KMS-11 (cell line): ENCODE measurements at regions not wholly inside any gene's neighbourhood (a gene's known extent, or its start where the extent isn't known, plus 50 kb on each side); places are given as distances from the start of the nearest gene placed in this dataset.

Source experiments
- H2AFZ ChIP-seq: fragments of 200-600 bp; sonication (generic); 2 replicates; pipeline ENCODE4 v1.6.1; 2016; ENCODE audit warnings: antibody characterized with exemption, mixed run types, low read depth
- H3K27ac ChIP-seq: fragments of 200-600 bp; sonication (generic); 2 replicates; pipeline ENCODE4 v1.6.1; 2016; ENCODE audit warnings: mild to moderate bottlenecking, mixed run types
- H3K27me3 ChIP-seq: fragments of 200-600 bp; sonication (generic); 2 replicates; pipeline ENCODE4 v1.6.1; 2017; ENCODE audit warnings: mild to moderate bottlenecking, low read depth, mixed run types, moderate library complexity; ENCODE audit not compliant: insufficient read depth
- H3K36me3 ChIP-seq: fragments of 200-600 bp; sonication (generic); 2 replicates; pipeline ENCODE4 v1.6.1; 2017; ENCODE audit warnings: mild to moderate bottlenecking, mixed run types; ENCODE audit not compliant: insufficient read depth
- H3K4me1 ChIP-seq: fragments of 200-600 bp; sonication (generic); 2 replicates; pipeline ENCODE4 v1.6.1; 2016; ENCODE audit warnings: mild to moderate bottlenecking, low read depth, mixed run types; ENCODE audit not compliant: poor library complexity, severe bottlenecking
- H3K4me2 ChIP-seq: fragments of 200-600 bp; sonication (generic); 2 replicates; pipeline ENCODE4 v1.7.0; 2016; ENCODE audit warnings: mild to moderate bottlenecking, mixed run types
- H3K4me3 ChIP-seq: fragments of 200-600 bp; sonication (generic); IDR thresholded peaks from 2 replicates; pipeline ENCODE4 v1.6.1; 2017; ENCODE audit warnings: low read depth, low read length, mixed read lengths; ENCODE audit not compliant: insufficient read depth
- H3K79me2 ChIP-seq: fragments of 200-600 bp; sonication (generic); 2 replicates; pipeline ENCODE4 v1.6.1; 2016; ENCODE audit warnings: low read depth, mixed run types; ENCODE audit not compliant: insufficient read depth
- H3K9ac ChIP-seq: fragments of 200-600 bp; sonication (generic); 2 replicates; pipeline ENCODE4 v1.6.1; 2016; ENCODE audit warnings: mild to moderate bottlenecking, mixed run types
- H4K20me1 ChIP-seq: fragments of 200-600 bp; sonication (generic); 2 replicates; pipeline ENCODE4 v1.6.1; 2016; ENCODE audit warnings: mild to moderate bottlenecking, mixed run types; ENCODE audit not compliant: insufficient read depth
- CTCF ChIP-seq: fragments of 200-600 bp; sonication (generic); conservative IDR thresholded peaks from 2 replicates; pipeline ENCODE4 v1.6.1; 2017; ENCODE audit warnings: low read depth, mild to moderate bottlenecking, antibody characterized with exemption, low read length, moderate library complexity, mixed read lengths

GRCh38 chr18:22675006-22675405 lies 257.3 kb upstream of the CTAGE1 start:
- Histone ChIP-seq H3K36me3 (no peaks in the 10 kb centered on the region), H2AFZ (no peak overlapping the region), H4K20me1 (no peaks in the 10 kb centered on the region), H3K4me3 (no peak overlapping the region), H3K27me3 (no peaks in the 10 kb centered on the region), H3K4me1 (no peaks in the 10 kb centered on the region), H3K4me2 (no peak overlapping the region), H3K9ac (no peak overlapping the region), H3K79me2 (no peaks in the 10 kb centered on the region), H3K27ac (no peak overlapping the region)
- no peak for TF ChIP-seq CTCF

GRCh38 chr18:22676423-22676822 lies 256.7 kb upstream of the RBBP8 start:
- no peak overlapping the region for H3K27ac ChIP-seq
- no peak for TF ChIP-seq CTCF
- H3K9ac ChIP-seq, result no peak overlapping the region
- no peaks in the 10 kb centered on the region for H4K20me1 ChIP-seq
- no peaks in the 10 kb centered on the region for H3K27me3 ChIP-seq
- no peak overlapping the region for H3K4me3 ChIP-seq
- no peaks in the 10 kb centered on the region for H3K36me3 ChIP-seq
- no peaks in the 10 kb centered on the region for H3K4me1 ChIP-seq
- no peaks in the 10 kb centered on the region for H3K79me2 ChIP-seq
- no peak overlapping the region for H3K4me2 ChIP-seq
- H2AFZ ChIP-seq, result no peak overlapping the region

GRCh38 chr18:22678486-22678885 lies 254.6 kb upstream of the RBBP8 start:
- no peaks in the 10 kb centered on the region for H3K79me2 ChIP-seq
- no peak overlapping the region for H3K9ac ChIP-seq
- no peak overlapping the region for H2AFZ ChIP-seq
- no peak for TF ChIP-seq CTCF
- H4K20me1 ChIP-seq, result no peaks in the 10 kb centered on the region
- H3K4me1 ChIP-seq, result no peaks in the 10 kb centered on the region
- H3K27me3 ChIP-seq, result no peaks in the 10 kb centered on the region
- H3K4me3 ChIP-seq, result no peak overlapping the region
- no peak overlapping the region for H3K27ac ChIP-seq
- no peaks in the 10 kb centered on the region for H3K36me3 ChIP-seq
- no peak overlapping the region for H3K4me2 ChIP-seq

- Histone ChIP-seq H3K4me3 (no peak overlapping the region), H3K4me1 (no peaks in the 10 kb centered on the region), H4K20me1 (no peaks in the 10 kb centered on the region), H3K27ac (no peak overlapping the region), H3K36me3 (no peaks in the 10 kb centered on the region), H3K79me2 (no peaks in the 10 kb centered on the region), H3K4me2 (no peak overlapping the region), H2AFZ (no peak overlapping the region), H3K9ac (no peak overlapping the region), H3K27me3 (no peaks in the 10 kb centered on the region)
- TF ChIP-seq CTCF, result no peak
These were observed 252.2 kb upstream of the RBBP8 start for GRCh38 chr18:22680944-22681343.

GRCh38 chr18:22681908-22682307 lies 251.2 kb upstream of the RBBP8 start:
- H3K27ac ChIP-seq, result no peak overlapping the region
- H2AFZ ChIP-seq, result no peak overlapping the region
- H3K4me3 ChIP-seq, result no peak overlapping the region
- H3K9ac ChIP-seq, result no peak overlapping the region
- H3K27me3 ChIP-seq, result no peaks in the 10 kb centered on the region
- no peak overlapping the region for H3K4me2 ChIP-seq
- no peaks in the 10 kb centered on the region for H3K36me3 ChIP-seq
- H3K79me2 ChIP-seq, result no peaks in the 10 kb centered on the region
- no peaks in the 10 kb centered on the region for H4K20me1 ChIP-seq
- no peak for TF ChIP-seq CTCF
- no peaks in the 10 kb centered on the region for H3K4me1 ChIP-seq
